ENCODE measurements at regions not wholly inside any gene's neighbourhood (a gene's known extent, or its start where the extent isn't known, plus 50 kb on each side); places are given as distances from the start of the nearest gene placed in this dataset.

GRCh38 chr1:29688471-29689365, 452.4 kb downstream of the PTPRU start:
- Histone ChIP-seq H3K4me3 (replicated peaks in 1 of 3) (no peak overlapping the region), H3K36me3 (no peaks in the 10 kb centered on the region), H3K27ac (no peak overlapping the region), H3K4me1 (no peaks in the 10 kb centered on the region), H3K9me3 (no peaks in the 10 kb centered on the region), H3K27me3 (no peaks in the 10 kb centered on the region)
- intact Hi-C loops (cut with DNase I) = no loop called here
- 31 to 42% methylated on average over 13 to 14 of the region's 14 CpGs for WGBS, 2 donors
- TF ChIP-seq POLR2A (IDR thresholded peaks at IDR 0.05) (no peak), CTCF (IDR thresholded peaks at IDR 0.05) (no peak)
- DNase-seq = no peak

- DNase-seq = no peak
- Histone ChIP-seq H3K27me3 (no peaks in the 10 kb centered on the region), H3K27ac (no peak overlapping the region), H3K4me1 (no peaks in the 10 kb centered on the region), H3K36me3 (no peaks in the 10 kb centered on the region), H3K4me3 (replicated peaks in 1 of 3) (no peak overlapping the region), H3K9me3 (no peaks in the 10 kb centered on the region)
- intact Hi-C loops (cut with DNase I) = no loop called here
- no peak for TF ChIP-seq POLR2A (IDR thresholded peaks at IDR 0.05)
- no peak for TF ChIP-seq CTCF (IDR thresholded peaks at IDR 0.05)
- 71 to 72% methylated on average over 4 of the region's 4 CpGs for WGBS, 2 donors
Measured at GRCh38 chr1:29687601-29688244, 451.4 kb downstream of the PTPRU start.

GRCh38 chr1:29687166-29687565, 450.8 kb downstream of the PTPRU start:
- Histone ChIP-seq H3K4me1 (no peaks in the 10 kb centered on the region), H3K4me3 (replicated peaks in 1 of 3) (no peak overlapping the region), H3K9me3 (no peaks in the 10 kb centered on the region), H3K27me3 (no peaks in the 10 kb centered on the region), H3K27ac (no peak overlapping the region), H3K36me3 (no peaks in the 10 kb centered on the region)
- intact Hi-C loops (cut with DNase I) = no loop called here
- no peak for DNase-seq
- 76 to 82% methylated on average over 3 of the region's 3 CpGs for WGBS, 2 donors
- no peak for TF ChIP-seq POLR2A (IDR thresholded peaks at IDR 0.05)
- no peak for TF ChIP-seq CTCF (IDR thresholded peaks at IDR 0.05)

- intact Hi-C loops (cut with DNase I) = no loop called here
- no peak for TF ChIP-seq POLR2A (IDR thresholded peaks at IDR 0.05)
- WGBS, 2 donors = 66 to 72% methylated on average over 22 of the region's 22 CpGs
- Histone ChIP-seq H3K36me3 (no peaks in the 10 kb centered on the region), H3K9me3 (no peaks in the 10 kb centered on the region), H3K4me3 (replicated peaks in 1 of 3) (no peak overlapping the region), H3K4me1 (no peaks in the 10 kb centered on the region), H3K27ac (no peak overlapping the region), H3K27me3 (no peaks in the 10 kb centered on the region)
- DNase-seq = no peak
Measured at GRCh38 chr1:29686012-29686930, 449.9 kb downstream of the PTPRU start.

GRCh38 chr1:29685387-29685786, 449.1 kb downstream of the PTPRU start:
- TF ChIP-seq POLR2A (IDR thresholded peaks at IDR 0.05) (no peak), CTCF (IDR thresholded peaks at IDR 0.05) (no peak)
- DNase-seq = no peak
- WGBS, 2 donors = 33 to 35% methylated on average over 3 of the region's 3 CpGs
- intact Hi-C loops (cut with DNase I) = no loop called here
- H3K36me3 ChIP-seq = no peaks in the 10 kb centered on the region
- H3K27me3 ChIP-seq = no peaks in the 10 kb centered on the region
- no peaks in the 10 kb centered on the region for H3K4me1 ChIP-seq
- H3K9me3 ChIP-seq = no peaks in the 10 kb centered on the region
- H3K27ac ChIP-seq = no peak overlapping the region
- no peak overlapping the region for H3K4me3 ChIP-seq (replicated peaks in 1 of 3)

Measured in thyroid gland (tissue), 4 donors.